ENCODE measurements at regions not wholly inside any gene's neighbourhood (a gene's known extent, or its start where the extent isn't known, plus 50 kb on each side); places are given as distances from the start of the nearest gene placed in this dataset.

GRCh38 chr6:156080371-156080770 lies 624.7 kb upstream of the NOX3 start:
- Histone ChIP-seq H3K9me2 (ENCODE audit: insufficient read depth, low read length) (no peaks in the 10 kb centered on the region), H3K9me3 (ENCODE audit: low read length) (no peaks in the 10 kb centered on the region), H3K4me2 (ENCODE audit: low read length) (no peak overlapping the region), H3K4me3 (ENCODE audit: low read length) (no peak overlapping the region), H3K27ac (ENCODE audit: low read length) (no peak overlapping the region), H3K27me3 (ENCODE audit: insufficient read depth, low read depth, low read length) (no peaks in the 10 kb centered on the region), H2AFZ (ENCODE audit: low read depth, low read length) (no peak overlapping the region), H4K20me1 (ENCODE audit: insufficient read depth) (no peaks in the 10 kb centered on the region), H3K9ac (ENCODE audit: low read length) (no peak overlapping the region), H3F3A (ENCODE audit: insufficient read depth, low read length, poor library complexity, severe bottlenecking) (no peaks in the 10 kb centered on the region), H3K36me3 (ENCODE audit: insufficient read depth, low read length) (no peaks in the 10 kb centered on the region), H3K79me2 (replicated peaks; ENCODE audit: insufficient read depth, low read length) (no peaks in the 10 kb centered on the region)
- no peak for TF ChIP-seq POLR2AphosphoS5 (IDR thresholded peaks at IDR 0.05)
- TF ChIP-seq CTCF (IDR thresholded peaks at IDR 0.05; ENCODE audit: poor library complexity, severe bottlenecking) = no peak
- no peak for TF ChIP-seq REST (IDR thresholded peaks at IDR 0.05; ENCODE audit: borderline replicate concordance)
- no peak for TF ChIP-seq TAF1 (IDR thresholded peaks at IDR 0.05; ENCODE audit: low read depth)
- no peak for TF ChIP-seq SMC3 (conservative IDR thresholded peaks at IDR 0.05; ENCODE audit: poor library complexity)
- TF ChIP-seq RAD21 (conservative IDR thresholded peaks at IDR 0.05) = no peak
- TF ChIP-seq EP300 (conservative IDR thresholded peaks at IDR 0.05; ENCODE audit: poor library complexity, severe bottlenecking) = no peak
- TF ChIP-seq EZH2 (IDR thresholded peaks at IDR 0.05; ENCODE audit: borderline replicate concordance, insufficient read depth, low read length, poor library complexity, severe bottlenecking) = no peak
- TF ChIP-seq MXI1 (conservative IDR thresholded peaks at IDR 0.05; ENCODE audit: poor library complexity, severe bottlenecking) = no peak

- Histone ChIP-seq H2AFZ (ENCODE audit: low read depth, low read length) (no peak overlapping the region), H3K79me2 (replicated peaks; ENCODE audit: insufficient read depth, low read length) (no peaks in the 10 kb centered on the region), H3K4me2 (ENCODE audit: low read length) (no peak overlapping the region), H3K4me3 (ENCODE audit: low read length) (no peak overlapping the region), H3K9me2 (ENCODE audit: insufficient read depth, low read length) (no peaks in the 10 kb centered on the region), H4K20me1 (ENCODE audit: insufficient read depth) (no peaks in the 10 kb centered on the region), H3K9me3 (ENCODE audit: low read length) (no peaks in the 10 kb centered on the region), H3K27me3 (ENCODE audit: insufficient read depth, low read depth, low read length) (no peaks in the 10 kb centered on the region), H3K27ac (ENCODE audit: low read length) (no peak overlapping the region), H3K9ac (ENCODE audit: low read length) (no peak overlapping the region), H3F3A (ENCODE audit: insufficient read depth, low read length, poor library complexity, severe bottlenecking) (no peaks in the 10 kb centered on the region), H3K36me3 (ENCODE audit: insufficient read depth, low read length) (no peaks in the 10 kb centered on the region)
- TF ChIP-seq EP300 (conservative IDR thresholded peaks at IDR 0.05; ENCODE audit: poor library complexity, severe bottlenecking) (no peak), POLR2AphosphoS5 (IDR thresholded peaks at IDR 0.05) (no peak), SMC3 (conservative IDR thresholded peaks at IDR 0.05; ENCODE audit: poor library complexity) (peak; percentile 74), CTCF (IDR thresholded peaks at IDR 0.05; ENCODE audit: poor library complexity, severe bottlenecking) (peak; percentile 69), MXI1 (conservative IDR thresholded peaks at IDR 0.05; ENCODE audit: poor library complexity, severe bottlenecking) (no peak), RAD21 (conservative IDR thresholded peaks at IDR 0.05) (peak; percentile 77), REST (IDR thresholded peaks at IDR 0.05; ENCODE audit: borderline replicate concordance) (no peak), TAF1 (IDR thresholded peaks at IDR 0.05; ENCODE audit: low read depth) (no peak), EZH2 (IDR thresholded peaks at IDR 0.05; ENCODE audit: borderline replicate concordance, insufficient read depth, low read length, poor library complexity, severe bottlenecking) (no peak)
Measured at GRCh38 chr6:156068881-156069280, 613.2 kb upstream of the NOX3 start.

Data from neural cell (in vitro differentiated cells).